ENCODE measurements at regions not wholly inside any gene's neighbourhood (a gene's known extent, or its start where the extent isn't known, plus 50 kb on each side); places are given as distances from the start of the nearest gene placed in this dataset.
"Not testable (repeated sequence)": the region's sequence is repeated elsewhere in the genome, so short reads cannot be mapped to it uniquely, and the experiment has no call there.

- not testable (repeated sequence) for TF ChIP-seq EZH2phosphoT487 (IDR thresholded peaks at IDR 0.05; ENCODE audit: borderline replicate concordance, low read length); CTCF (IDR thresholded peaks at IDR 0.05; ENCODE audit: low read depth, low read length, poor library complexity, severe bottlenecking)
Measured at GRCh38 chr6:78665819-78666218, 201.5 kb upstream of the IRAK1BP1 start.

Data from DOHH2 (cell line).